Activated CD4-positive, alpha-beta T cell treated with anti-CD3 and anti-CD28 coated beads for 48 hours (primary cell): ENCODE measurements at regions not wholly inside any gene's neighbourhood (a gene's known extent, or its start where the extent isn't known, plus 50 kb on each side); places are given as distances from the start of the nearest gene placed in this dataset.
"Not testable (repeated sequence)": the region's sequence is repeated elsewhere in the genome, so short reads cannot be mapped to it uniquely, and the experiment has no call there.

Experiments used
- DNase-seq: peaks from one replicate; pipeline ENCODE4 v3.0.0-alpha.2; 2020

- DNase-seq, result peak; percentile 35
These were observed 78.0 kb upstream of the ADGRL1 start for GRCh38 chr19:14283813-14284520.

GRCh38 chr19:14279270-14279669, 73.3 kb upstream of the ADGRL1 start:
- DNase-seq, result not testable (repeated sequence)

- no peak for DNase-seq
These were observed 71.6 kb upstream of the ADGRL1 start for GRCh38 chr19:14277608-14278007.

GRCh38 chr19:14275823-14276222, 69.9 kb upstream of the ADGRL1 start:
- DNase-seq, result not testable (repeated sequence)

GRCh38 chr19:14272623-14273022, 66.7 kb upstream of the ADGRL1 start:
- DNase-seq, result no peak

- DNase-seq, result no peak
These were observed 65.9 kb upstream of the ADGRL1 start for GRCh38 chr19:14271840-14272239.

- DNase-seq, result not testable (repeated sequence)
These were observed 64.6 kb upstream of the ADGRL1 start for GRCh38 chr19:14270557-14270956.

- no peak for DNase-seq
These were observed 61.3 kb upstream of the ADGRL1 start for GRCh38 chr19:14267224-14267741.

GRCh38 chr19:14266208-14266607, 60.2 kb upstream of the ADGRL1 start:
- DNase-seq, result not testable (repeated sequence)

GRCh38 chr19:14265290-14266036, 59.5 kb upstream of the ADGRL1 start:
- no peak for DNase-seq

- DNase-seq, result peak; percentile 9
These were observed 50.1 kb upstream of the ADGRL1 start for GRCh38 chr19:14255902-14256649.
